CD14-positive monocyte (primary cell): ENCODE measurements at regions not wholly inside any gene's neighbourhood (a gene's known extent, or its start where the extent isn't known, plus 50 kb on each side); places are given as distances from the start of the nearest gene placed in this dataset.
A peak's percentile ranks its signal among the peaks of the same experiment; 100 is the strongest.

Source experiments
- DNase-seq, 3 donors: peaks; one replicate each; pipeline ENCODE4 v3.0.0-alpha.2; 2011 to 2022
- H2AFZ ChIP-seq: 2 replicates; pipeline ENCODE4 v1.6.0; 2012; ENCODE audit warnings: mild to moderate bottlenecking, low read depth, low read length, inconsistent platforms; ENCODE audit not compliant: insufficient read depth, poor library complexity, severe bottlenecking
- H3K27ac ChIP-seq, 2 donors: 1 replicate in 1 of 2; 2 replicates in 1 of 2; pipeline ENCODE4 v1.5.1; 2012 to 2013; ENCODE audit warnings: low read length in 2 of 2, control low read depth in 1 of 2, inconsistent platforms in 1 of 2, low read depth in 1 of 2, mild to moderate bottlenecking in 1 of 2
- H3K27me3 ChIP-seq, 2 donors: one replicate each; pipeline versions ENCODE4 v1.6.0 to v1.6.1; 2011 to 2013; ENCODE audit warnings: low read length in 2 of 2; ENCODE audit not compliant: control insufficient read depth in 2 of 2, insufficient read depth in 2 of 2
- H3K36me3 ChIP-seq, 2 donors: replicated peaks in 1 of 2; 1 replicate in 1 of 2; 2 replicates in 1 of 2; pipeline versions ENCODE4 v1.5.1 to v1.6.1; 2012 to 2013; ENCODE audit warnings: low read length in 2 of 2, control low read depth in 1 of 2, inconsistent platforms in 1 of 2, mild to moderate bottlenecking in 1 of 2; ENCODE audit not compliant: insufficient read depth in 2 of 2, control insufficient read depth in 1 of 2
- H3K4me1 ChIP-seq, 2 donors: 1 replicate in 1 of 2; 2 replicates in 1 of 2; pipeline versions ENCODE4 v1.5.1 to v1.6.1; 2012 to 2013; ENCODE audit warnings: low read length in 2 of 2, control low read depth in 1 of 2, inconsistent platforms in 1 of 2, mild to moderate bottlenecking in 1 of 2, moderate library complexity in 1 of 2; ENCODE audit not compliant: insufficient read depth in 2 of 2, control insufficient read depth in 1 of 2
- H3K4me2 ChIP-seq: replicated peaks from 2 replicates; pipeline ENCODE3; 2012; ENCODE audit warnings: low read length, moderate library complexity, mild to moderate bottlenecking; ENCODE audit not compliant: poor library complexity, severe bottlenecking; ENCODE audit errors: extremely low read depth
- H3K4me3 ChIP-seq, 3 experiments: fragments of 200-600 bp in 1 of 3; sonication (generic) in 1 of 3; replicated peaks in 1 of 3; 1 replicate in 2 of 3; 2 replicates in 1 of 3; pipeline ENCODE4 v1.5.1; 2011 to 2013; ENCODE audit warnings: low read length in 3 of 3, mild to moderate bottlenecking in 3 of 3, control low read depth in 2 of 3, low read depth in 2 of 3, inconsistent platforms in 1 of 3, moderate library complexity in 1 of 3
- H3K79me2 ChIP-seq: 2 replicates; pipeline ENCODE4 v1.6.0; 2012; ENCODE audit warnings: mild to moderate bottlenecking, control low read depth, inconsistent platforms, low read length, moderate library complexity; ENCODE audit not compliant: insufficient read depth
- H3K9ac ChIP-seq: 2 replicates; pipeline ENCODE4 v1.6.0; 2017; ENCODE audit warnings: low read length, mild to moderate bottlenecking; ENCODE audit not compliant: insufficient read depth, poor library complexity, severe bottlenecking
- H3K9me3 ChIP-seq, 2 donors: replicated peaks in 1 of 2; 1 replicate in 1 of 2; 2 replicates in 1 of 2; pipeline versions ENCODE4 v1.5.1 to v1.6.1; 2012 to 2013; ENCODE audit warnings: low read length in 2 of 2, control low read depth in 1 of 2; ENCODE audit not compliant: control insufficient read depth in 1 of 2, insufficient read depth in 1 of 2
- H4K20me1 ChIP-seq: 2 replicates; pipeline ENCODE4 v1.6.0; 2012; ENCODE audit warnings: mild to moderate bottlenecking, low read length, control low read depth, moderate library complexity; ENCODE audit not compliant: insufficient read depth
- H3K27ac Mint-ChIP-seq, 7 donors: one replicate each; pipeline ENCODE4 v1.8.0; 2020; ENCODE audit warnings: mild to moderate bottlenecking in 7 of 7, mixed read lengths in 7 of 7, moderate library complexity in 6 of 7, inconsistent platforms in 2 of 7
- H3K27me3 Mint-ChIP-seq, 3 donors: one replicate each; pipeline ENCODE4 v1.8.0; 2021 to 2022; ENCODE audit warnings: low read depth in 3 of 3, mild to moderate bottlenecking in 3 of 3, mixed read lengths in 3 of 3, moderate library complexity in 3 of 3, inconsistent platforms in 1 of 3
- H3K36me3 Mint-ChIP-seq, 2 donors: one replicate each; pipeline ENCODE4 v1.8.0; 2020; ENCODE audit warnings: mixed read lengths in 2 of 2, inconsistent platforms in 1 of 2, mild to moderate bottlenecking in 1 of 2
- H3K4me1 Mint-ChIP-seq: one replicate; pipeline ENCODE4 v1.8.0; 2020; ENCODE audit warnings: mild to moderate bottlenecking, mixed read lengths
- H3K4me3 Mint-ChIP-seq, 2 donors: one replicate each; pipeline ENCODE4 v1.8.0; 2020; ENCODE audit warnings: mild to moderate bottlenecking in 2 of 2, mixed read lengths in 2 of 2, moderate library complexity in 1 of 2
- H3K9me3 Mint-ChIP-seq, 7 donors: one replicate each; pipeline ENCODE4 v1.8.0; 2020 to 2022; ENCODE audit warnings: mixed read lengths in 7 of 7, mild to moderate bottlenecking in 6 of 7, moderate library complexity in 6 of 7, inconsistent platforms in 2 of 7
- WGBS: methylation state at CpG from one replicate; pipeline ENCODE4 v1.1.5; 2013; ENCODE audit warnings: missing lambda C conversion rate; ENCODE audit not compliant: insufficient coverage; 5-methylcytosine and 5-hydroxymethylcytosine counted together
- intact Hi-C, 2 donors: fragments of 100-400 bp; cut with micrococcal nuclease; formaldehyde crosslinking; loops; one replicate each; pipeline versions ENCODE4 v1.15.0 to v1.15.1; 2023
- TF ChIP-seq, protein P1 (sequence below): fragments of 200-600 bp; IDR thresholded peaks from one replicate; pipeline ENCODE4 v1.8.0; 2022; ENCODE audit warnings: antibody characterized with exemption, mild to moderate bottlenecking

- Histone ChIP-seq H3K27me3 (no peaks in the 10 kb centered on the region), H3K9ac (no peak overlapping the region), H2AFZ (no peak overlapping the region), H3K79me2 (no peaks in the 10 kb centered on the region), H3K4me3 (no peak overlapping the region), H3K36me3 (no peaks in the 10 kb centered on the region), H3K4me1 (peaks cover 5 to 9% of the 10 kb centered on the region in 2 donors), H3K4me2 (no peak overlapping the region), H3K27ac (no peak overlapping the region), H3K9me3 (no peaks in the 10 kb centered on the region), H4K20me1 (no peaks in the 10 kb centered on the region)
- Mint-ChIP-seq H3K27me3 (peaks cover 0 to 6% (median 2%) of the 10 kb centered on the region in 3 donors), H3K4me3 (no peak overlapping the region), H3K27ac (no peak overlapping the region), H3K4me1 (peaks cover 11% of the 10 kb centered on the region), H3K9me3 (no peaks in the 10 kb centered on the region), H3K36me3 (no peaks in the 10 kb centered on the region)
- DNase-seq = no peak
- TF ChIP-seq, protein P1, sequence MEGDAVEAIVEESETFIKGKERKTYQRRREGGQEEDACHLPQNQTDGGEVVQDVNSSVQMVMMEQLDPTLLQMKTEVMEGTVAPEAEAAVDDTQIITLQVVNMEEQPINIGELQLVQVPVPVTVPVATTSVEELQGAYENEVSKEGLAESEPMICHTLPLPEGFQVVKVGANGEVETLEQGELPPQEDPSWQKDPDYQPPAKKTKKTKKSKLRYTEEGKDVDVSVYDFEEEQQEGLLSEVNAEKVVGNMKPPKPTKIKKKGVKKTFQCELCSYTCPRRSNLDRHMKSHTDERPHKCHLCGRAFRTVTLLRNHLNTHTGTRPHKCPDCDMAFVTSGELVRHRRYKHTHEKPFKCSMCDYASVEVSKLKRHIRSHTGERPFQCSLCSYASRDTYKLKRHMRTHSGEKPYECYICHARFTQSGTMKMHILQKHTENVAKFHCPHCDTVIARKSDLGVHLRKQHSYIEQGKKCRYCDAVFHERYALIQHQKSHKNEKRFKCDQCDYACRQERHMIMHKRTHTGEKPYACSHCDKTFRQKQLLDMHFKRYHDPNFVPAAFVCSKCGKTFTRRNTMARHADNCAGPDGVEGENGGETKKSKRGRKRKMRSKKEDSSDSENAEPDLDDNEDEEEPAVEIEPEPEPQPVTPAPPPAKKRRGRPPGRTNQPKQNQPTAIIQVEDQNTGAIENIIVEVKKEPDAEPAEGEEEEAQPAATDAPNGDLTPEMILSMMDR = peak; percentile 28
- intact Hi-C loops = loop anchor here in 1 of 2 donors (10.0 kb wide), 1 partner anchor 200 kb away; no protein-coding TSS in a partner anchor
- WGBS = no CpG with 5 or more reads among the region's 1 CpG
Observed at GRCh38 chr10:60444494-60445064, 54.9 kb upstream of the ANK3 start.

DNA sequence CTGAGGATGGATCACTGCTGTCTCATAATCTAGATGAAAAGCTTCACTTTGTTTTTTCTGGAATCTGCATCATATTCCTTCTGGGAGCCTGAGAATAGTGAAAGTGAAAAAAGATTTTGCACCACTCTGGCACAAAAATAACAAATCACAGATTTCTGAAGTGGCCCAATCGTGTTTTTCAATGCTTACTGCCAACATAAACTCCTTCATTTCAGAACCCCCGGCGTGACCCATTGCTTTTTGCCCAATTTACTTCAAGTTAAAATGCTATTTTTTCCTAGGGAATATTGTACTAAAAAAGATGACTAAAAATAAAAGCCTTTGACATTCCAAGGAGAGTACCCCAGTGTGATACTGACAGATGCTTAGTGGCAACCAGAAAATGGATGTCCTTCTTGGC is 53.7 kb upstream of the ANK3 start:
- no peaks in the 10 kb centered on the region for H3K9me3 Mint-ChIP-seq
- no CpG with 5 or more reads among the region's 3 CpGs for WGBS
- intact Hi-C loops = loop anchor here in 1 of 2 donors (10.0 kb wide), 1 partner anchor 201 kb away; no protein-coding TSS in a partner anchor
- no peak overlapping the region for H3K9ac ChIP-seq
- no peak overlapping the region for H3K4me2 ChIP-seq
- no peak for DNase-seq
- H3K4me3 ChIP-seq = no peak overlapping the region
- no peaks in the 10 kb centered on the region for H3K36me3 ChIP-seq
- TF ChIP-seq, protein P1 = no peak
- no peak overlapping the region for H3K4me3 Mint-ChIP-seq
- peaks cover 5 to 9% of the 10 kb centered on the region in 2 donors for H3K4me1 ChIP-seq
- H3K27me3 ChIP-seq = no peaks in the 10 kb centered on the region
- no peaks in the 10 kb centered on the region for H4K20me1 ChIP-seq
- no peaks in the 10 kb centered on the region for H3K36me3 Mint-ChIP-seq
- no peak overlapping the region for H3K27ac ChIP-seq
- peaks cover 11% of the 10 kb centered on the region for H3K4me1 Mint-ChIP-seq
- no peak overlapping the region for H3K27ac Mint-ChIP-seq
- H2AFZ ChIP-seq = no peak overlapping the region
- peaks cover 0 to 2% (median 2%) of the 10 kb centered on the region in 3 donors for H3K27me3 Mint-ChIP-seq
- no peaks in the 10 kb centered on the region for H3K9me3 ChIP-seq
- H3K79me2 ChIP-seq = no peaks in the 10 kb centered on the region
